GM19025 (cell line): ENCODE measurements at regions not wholly inside any gene's neighbourhood (a gene's known extent, or its start where the extent isn't known, plus 50 kb on each side); places are given as distances from the start of the nearest gene placed in this dataset.
"Not testable (repeated sequence)": the region's sequence is repeated elsewhere in the genome, so short reads cannot be mapped to it uniquely, and the experiment has no call there.

Source experiments
- ATAC-seq: cut with Tn5 transposase; IDR thresholded peaks from one replicate; pipeline ENCODE4 v1.9.1; 2021; ENCODE audit warnings: mild to moderate bottlenecking, low read depth, moderate library complexity; ENCODE audit not compliant: unreplicated experiment

DNA sequence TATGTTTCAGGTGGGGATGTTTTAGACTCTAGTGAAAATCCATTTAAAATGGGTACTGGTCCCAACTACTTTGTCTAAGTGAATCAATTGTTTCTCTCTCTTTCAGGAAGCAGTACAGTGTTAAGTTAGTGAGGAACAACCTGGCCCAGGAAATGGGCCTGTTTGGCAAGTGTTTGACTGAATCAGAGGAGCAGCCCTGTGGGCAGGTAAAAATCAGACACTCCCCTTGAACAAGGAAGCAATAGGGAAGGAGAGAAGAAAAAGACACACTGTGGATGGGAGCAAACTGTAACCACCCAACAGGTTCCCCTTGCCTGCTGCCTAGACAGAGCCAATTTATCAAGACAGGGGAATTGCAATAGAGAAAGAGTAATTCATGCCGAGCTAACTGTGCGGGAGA is 245.7 kb downstream of the C11orf87 start:
- ATAC-seq, result no peak

DNA sequence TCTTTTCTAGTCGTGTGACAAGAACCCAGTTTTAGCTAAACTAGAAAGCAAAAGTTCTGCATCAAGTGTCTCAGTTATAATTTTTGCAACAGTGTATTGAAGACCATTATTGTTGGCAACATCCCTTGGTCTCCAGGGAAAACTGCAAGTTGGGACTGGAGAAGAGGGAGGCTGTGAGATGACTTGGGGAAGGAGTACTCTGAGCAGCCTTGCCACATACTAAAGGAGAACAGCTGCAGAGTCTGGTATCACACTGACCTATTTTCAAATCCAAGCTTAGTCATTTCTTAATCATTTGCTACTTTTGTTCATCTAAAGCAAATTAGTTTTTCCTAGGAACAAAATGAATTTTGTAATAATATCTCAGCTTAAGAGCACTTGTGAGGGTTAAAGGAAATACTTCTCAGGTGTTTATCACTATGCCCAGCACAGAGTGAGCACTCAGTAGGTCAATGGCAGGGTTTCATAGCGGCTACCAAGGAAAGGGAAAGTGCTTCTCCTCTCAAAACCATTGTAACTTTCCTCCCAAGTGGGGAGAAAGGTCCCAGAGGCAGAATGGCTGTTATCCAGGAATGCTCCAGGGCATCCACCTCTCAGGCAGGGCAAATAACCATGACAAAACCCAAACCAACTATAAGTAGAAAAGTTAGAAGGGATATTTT is 247.1 kb downstream of the C11orf87 start:
- ATAC-seq, result no peak

GRCh38 chr11:109677231-109677630 is 255.2 kb downstream of the C11orf87 start:
- no peak for ATAC-seq

GRCh38 chr11:109677876-109678275 is 255.9 kb downstream of the C11orf87 start:
- no peak for ATAC-seq

DNA sequence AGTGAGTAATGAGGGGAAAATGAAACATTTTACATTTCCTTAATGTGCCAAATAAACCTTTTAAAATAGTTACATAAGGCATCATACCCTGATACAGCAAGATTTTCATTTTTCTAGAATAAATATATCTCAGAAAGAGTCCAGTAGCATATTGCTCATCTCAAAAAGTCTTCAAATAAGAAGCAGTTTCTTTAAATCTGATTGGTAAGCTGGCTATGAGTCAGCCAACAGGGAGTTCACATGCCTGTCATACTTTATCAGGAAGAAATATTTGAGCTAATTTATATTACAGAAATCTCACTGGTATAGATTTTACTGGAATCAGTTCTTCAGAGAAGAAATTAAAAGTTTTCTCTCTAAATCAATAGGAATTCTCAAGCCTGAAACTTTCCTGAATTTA is 258.1 kb downstream of the C11orf87 start:
- ATAC-seq, result no peak

DNA sequence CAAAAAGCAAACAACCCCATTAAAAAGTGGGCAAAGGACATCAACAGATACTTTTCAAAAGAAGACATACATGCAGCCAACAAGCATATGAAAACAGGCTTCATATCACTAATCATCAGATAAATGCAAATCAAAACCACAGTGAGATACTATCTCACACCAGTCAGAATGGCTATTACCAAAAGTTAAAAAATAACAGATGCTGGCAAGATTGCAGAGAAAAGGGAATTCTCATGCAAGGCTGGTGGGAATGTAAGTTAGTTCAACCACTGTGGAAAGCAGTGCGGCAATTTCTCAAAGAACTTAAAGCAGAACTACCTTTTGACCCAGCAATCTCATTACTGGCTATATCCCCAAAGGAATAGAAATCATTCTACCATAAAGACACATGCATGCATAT is 260.8 kb downstream of the C11orf87 start:
- ATAC-seq, result not testable (repeated sequence)

DNA sequence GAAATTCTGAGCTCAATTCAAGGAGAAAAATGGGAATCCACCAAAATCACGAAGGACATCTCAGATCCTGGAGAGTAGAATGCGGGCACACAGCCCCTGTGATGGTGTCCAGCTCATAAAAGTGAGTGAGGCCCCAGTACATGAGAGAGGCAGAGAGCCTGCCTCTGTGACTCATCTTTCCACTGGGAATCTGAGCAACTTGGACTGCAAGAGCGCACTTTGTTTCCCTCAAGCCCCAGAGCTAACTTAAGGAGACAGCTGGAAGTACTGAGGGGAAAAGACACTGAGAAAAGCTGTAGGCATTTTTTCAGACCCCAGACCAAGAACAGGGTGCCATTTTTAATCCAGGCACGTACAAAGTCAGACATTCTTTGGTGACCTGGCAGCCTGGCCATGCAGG is 273.7 kb downstream of the C11orf87 start:
- ATAC-seq, result no peak

GRCh38 chr11:109696191-109696897 is 274.4 kb downstream of the C11orf87 start:
- no peak for ATAC-seq

DNA sequence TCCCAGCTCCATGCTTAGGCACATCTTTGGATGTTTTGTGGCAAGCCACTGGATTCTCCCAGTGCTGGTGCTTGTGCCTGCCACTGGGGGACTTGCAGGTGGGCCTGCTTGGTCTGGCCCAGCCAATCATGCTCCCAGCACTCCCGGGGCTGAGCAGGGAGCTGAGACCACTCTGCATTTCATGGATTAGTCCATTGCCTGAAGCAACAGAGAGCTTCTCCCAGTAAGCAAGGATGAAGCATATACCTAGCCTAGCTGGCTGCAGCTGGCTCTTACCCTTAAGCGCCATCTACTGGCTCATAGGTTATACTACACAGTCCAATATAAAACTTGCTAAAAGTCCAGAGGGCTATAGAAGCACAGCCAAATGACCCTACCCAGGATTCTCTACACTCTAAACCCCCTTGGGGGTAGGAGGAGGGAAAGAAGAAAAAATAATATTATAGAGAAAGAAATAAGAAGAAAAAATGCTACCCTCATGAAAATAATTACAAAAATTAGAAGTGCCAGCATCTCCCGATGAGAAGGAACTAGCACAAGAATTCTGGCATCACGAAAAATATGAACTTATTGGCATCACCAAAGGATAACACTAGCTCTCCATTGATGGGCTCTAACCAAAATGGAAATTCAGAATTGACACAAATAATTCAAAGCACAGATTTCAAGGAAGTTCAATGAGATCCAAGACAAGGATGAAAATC is 275.3 kb downstream of the C11orf87 start:
- ATAC-seq, result no peak

- no peak for ATAC-seq
Measured at GRCh38 chr11:109698237-109698636, 276.2 kb downstream of the C11orf87 start.

DNA sequence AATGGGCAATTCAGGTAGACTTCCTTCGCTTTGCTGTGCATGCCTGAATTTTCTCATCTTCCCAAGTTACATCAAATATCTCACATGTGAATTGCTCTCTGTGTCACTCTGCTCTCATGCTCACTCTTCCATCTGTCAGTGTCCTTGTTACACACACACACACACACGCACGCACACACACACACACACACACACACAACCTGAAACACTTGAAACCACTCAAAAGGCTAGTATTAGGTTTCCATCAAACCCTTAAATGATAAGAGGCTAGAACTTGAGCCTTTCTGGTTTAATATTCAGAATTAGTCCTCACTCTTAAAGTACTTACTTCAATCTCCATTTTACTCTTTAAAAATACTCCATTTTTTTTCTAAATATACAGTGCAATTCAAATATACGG is 282.4 kb downstream of the C11orf87 start:
- ATAC-seq, result no peak

GRCh38 chr11:109706945-109707344 is 285.0 kb downstream of the C11orf87 start:
- no peak for ATAC-seq

DNA sequence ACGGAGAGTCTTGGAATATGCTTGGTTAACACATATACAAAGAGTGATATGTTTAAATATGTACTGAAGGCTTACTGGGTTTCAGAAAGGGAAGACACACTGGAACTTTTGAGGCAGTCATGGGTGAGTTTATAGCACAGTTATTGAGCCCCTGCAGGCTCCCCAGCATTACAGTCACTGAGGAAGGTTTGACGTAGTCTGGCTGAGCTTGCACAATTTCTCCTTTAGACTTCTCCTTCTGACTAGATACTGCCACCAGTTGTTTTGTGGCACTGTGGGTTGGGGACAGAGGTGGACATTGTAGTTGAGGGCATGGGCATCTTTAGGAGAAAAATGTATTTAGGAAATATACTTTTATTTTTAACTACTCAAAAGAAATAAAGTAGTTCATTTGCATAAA is 285.4 kb downstream of the C11orf87 start:
- no peak for ATAC-seq

DNA sequence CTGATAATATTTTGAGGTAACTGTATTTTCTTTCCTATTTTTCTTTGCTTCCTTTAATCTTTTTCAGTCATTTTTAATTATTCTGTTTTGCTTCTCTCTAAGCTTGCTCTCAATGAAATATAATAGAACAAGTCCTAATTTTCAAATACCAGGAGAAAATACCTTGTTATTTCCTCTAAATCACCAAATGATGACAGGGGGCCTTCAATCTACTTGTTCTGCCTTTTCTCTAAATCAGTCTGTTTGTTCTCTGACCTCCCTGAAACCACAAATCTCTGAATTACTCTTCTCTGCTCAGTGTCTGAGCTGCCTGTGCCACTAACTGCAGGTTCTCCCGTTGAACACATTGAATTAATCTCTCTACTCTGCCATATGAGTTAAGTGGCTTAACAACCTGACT is 286.2 kb downstream of the C11orf87 start:
- no peak for ATAC-seq

DNA sequence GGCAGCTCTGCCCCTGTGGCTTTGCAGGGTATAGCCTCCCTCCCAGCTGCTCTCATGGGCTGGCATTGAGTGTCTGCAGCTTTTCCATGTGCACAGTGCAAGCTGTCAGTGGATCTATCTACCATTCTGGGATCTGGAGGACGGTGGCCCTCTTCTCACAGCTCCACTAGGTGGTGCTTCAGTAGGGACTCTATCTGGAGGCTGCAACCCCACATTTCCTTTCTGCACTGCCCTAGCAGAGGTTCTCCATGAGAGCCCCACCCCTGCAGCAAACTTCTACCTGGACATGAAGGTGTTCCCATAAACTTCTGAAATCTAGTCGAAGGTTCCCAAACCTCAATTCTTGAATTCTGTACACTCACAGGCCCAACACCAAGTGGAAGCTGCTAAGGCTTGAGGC is 292.5 kb downstream of the C11orf87 start:
- not testable (repeated sequence) for ATAC-seq

GRCh38 chr11:109715424-109715823 is 293.4 kb downstream of the C11orf87 start:
- ATAC-seq, result not testable (repeated sequence)

DNA sequence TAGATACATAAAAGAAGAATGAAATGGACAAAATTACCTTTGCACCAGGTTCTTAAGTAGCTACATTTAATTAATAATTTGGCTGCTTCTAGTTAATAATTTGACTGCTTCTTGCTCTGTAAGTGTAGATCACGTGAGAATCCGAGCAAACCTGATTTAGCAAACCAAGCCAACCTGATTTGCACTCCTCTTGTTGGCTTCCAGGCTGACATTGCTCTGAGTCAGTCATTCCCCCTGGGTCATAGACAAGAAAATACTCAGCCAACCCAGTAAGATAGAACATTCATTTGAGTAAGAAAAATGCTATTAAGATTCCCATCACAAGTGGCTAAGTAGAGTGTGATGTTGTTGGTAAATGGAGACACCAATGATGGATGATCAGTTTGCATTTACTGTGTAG is 304.1 kb downstream of the C11orf87 start:
- ATAC-seq, result no peak

GRCh38 chr11:109728056-109728455 is 306.1 kb downstream of the C11orf87 start:
- ATAC-seq, result no peak

DNA sequence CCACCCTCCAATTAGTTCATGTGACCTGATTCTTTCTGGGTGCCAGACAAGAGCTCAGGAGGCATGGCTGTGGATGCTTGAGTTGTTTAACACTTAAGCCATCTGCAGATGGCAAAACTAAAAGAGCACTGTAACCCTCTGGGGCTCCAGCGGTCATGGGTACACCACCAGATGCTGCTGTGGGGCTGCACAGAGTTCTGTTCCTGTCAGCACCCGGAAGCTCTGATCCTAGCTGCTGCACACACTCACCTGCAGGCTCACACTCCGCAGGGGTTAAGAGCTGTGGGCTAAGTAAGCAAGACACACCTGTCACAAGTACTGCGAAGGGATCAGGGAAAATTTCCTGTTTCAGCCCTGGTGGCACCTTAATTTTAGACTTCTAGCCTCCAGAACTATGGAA is 307.8 kb downstream of the C11orf87 start:
- ATAC-seq, result no peak

GRCh38 chr11:109730669-109731068 is 308.7 kb downstream of the C11orf87 start:
- no peak for ATAC-seq

GRCh38 chr11:109731451-109731850 is 309.5 kb downstream of the C11orf87 start:
- no peak for ATAC-seq

GRCh38 chr11:109733245-109733644 is 311.3 kb downstream of the C11orf87 start:
- no peak for ATAC-seq
